ENCODE measurements at regions not wholly inside any gene's neighbourhood (a gene's known extent, or its start where the extent isn't known, plus 50 kb on each side); places are given as distances from the start of the nearest gene placed in this dataset.

DNA sequence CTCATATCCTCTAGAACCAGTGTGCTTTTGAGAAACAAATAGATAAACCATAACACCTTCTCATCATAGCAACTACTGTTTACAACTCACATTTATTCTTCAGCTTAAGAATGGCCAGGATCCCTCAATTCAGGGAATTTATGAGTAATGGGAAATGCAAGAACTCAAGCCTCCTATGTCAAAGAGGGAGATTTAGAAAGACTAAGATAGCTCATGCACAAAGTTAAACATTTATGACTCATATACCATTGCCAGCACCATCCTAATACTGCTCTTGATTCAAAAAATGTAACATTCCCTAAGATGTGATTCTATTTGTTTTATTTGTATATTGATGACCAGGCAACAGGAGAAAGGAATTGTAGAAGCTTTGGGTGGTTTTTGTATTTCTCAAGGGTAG, 172.8 kb downstream of the CYP26B1 start:
- TF ChIP-seq GATA2 (CRISPR knock-in tag; IDR thresholded peaks at IDR 0.05), result no peak
- TF ChIP-seq, protein P1, sequence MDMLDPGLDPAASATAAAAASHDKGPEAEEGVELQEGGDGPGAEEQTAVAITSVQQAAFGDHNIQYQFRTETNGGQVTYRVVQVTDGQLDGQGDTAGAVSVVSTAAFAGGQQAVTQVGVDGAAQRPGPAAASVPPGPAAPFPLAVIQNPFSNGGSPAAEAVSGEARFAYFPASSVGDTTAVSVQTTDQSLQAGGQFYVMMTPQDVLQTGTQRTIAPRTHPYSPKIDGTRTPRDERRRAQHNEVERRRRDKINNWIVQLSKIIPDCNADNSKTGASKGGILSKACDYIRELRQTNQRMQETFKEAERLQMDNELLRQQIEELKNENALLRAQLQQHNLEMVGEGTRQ (CRISPR knock-in tag; IDR thresholded peaks at IDR 0.05), result no peak
- no peak for TF ChIP-seq FOXM1 (IDR thresholded peaks at IDR 0.05; ENCODE audit: low read depth)
- TF ChIP-seq FOXM1 (CRISPR knock-in tag; IDR thresholded peaks at IDR 0.05; ENCODE audit: low read depth), result no peak

Data from K562 (cell line).